B cell (primary cell): ENCODE measurements at regions not wholly inside any gene's neighbourhood (a gene's known extent, or its start where the extent isn't known, plus 50 kb on each side); places are given as distances from the start of the nearest gene placed in this dataset.

ENCODE experiments used
- ATAC-seq: fragments of 200-7000 bp; cut with Tn5 transposase; one replicate; pipeline ENCODE4 v1.10.0; 2021; ENCODE audit warnings: low read depth, mild to moderate bottlenecking, moderate number of reproducible peaks, moderate library complexity
- CTCF ChIA-PET: fragments of 350-600 bp; sonication (Branson Sonifier 250); formaldehyde crosslinking; loops from one replicate; lab custom pipeline; 2021; ENCODE audit warnings: antibody characterized with exemption, inconsistent platforms; lab: Charles Lee
- POLR2A ChIA-PET: fragments of 350-600 bp; sonication (Branson Sonifier 250); formaldehyde crosslinking; loops from one replicate; lab custom pipeline; 2021; ENCODE audit warnings: antibody characterized with exemption; lab: Charles Lee
- DNase-seq: peaks from one replicate; pipeline ENCODE4 v3.0.0; 2013
- H2AFZ ChIP-seq: 2 replicates; pipeline ENCODE4 v1.6.1; 2012; ENCODE audit warnings: mild to moderate bottlenecking, low read depth, low read length; ENCODE audit not compliant: insufficient read depth, poor library complexity, severe bottlenecking
- H3K27ac ChIP-seq, 2 donors: 1 replicate in 1 of 2; 2 replicates in 1 of 2; pipeline ENCODE4 v1.5.1; 2012 to 2013; ENCODE audit warnings: low read length in 2 of 2, mild to moderate bottlenecking in 2 of 2, moderate library complexity in 1 of 2
- H3K27me3 ChIP-seq, 4 experiments: fragments of 200-600 bp in 1 of 4; sonication (generic) in 1 of 4; replicated peaks in 1 of 4; 1 replicate in 2 of 4; 2 replicates in 2 of 4; pipeline versions ENCODE4 v1.6.1 to v1.7.0; 2013 to 2016; ENCODE audit warnings: low read length in 3 of 4, mild to moderate bottlenecking in 2 of 4, mixed read lengths in 1 of 4, moderate library complexity in 1 of 4; ENCODE audit not compliant: insufficient read depth in 4 of 4, control insufficient read depth in 3 of 4; ENCODE audit errors: control extremely low read depth in 1 of 4
- H3K36me3 ChIP-seq, 2 experiments: replicated peaks in 1 of 2; 1 replicate in 1 of 2; 2 replicates in 1 of 2; pipeline versions ENCODE4 v1.6.1 to v1.7.1; 2013; ENCODE audit warnings: low read length in 1 of 2; ENCODE audit not compliant: insufficient read depth in 2 of 2, control insufficient read depth in 1 of 2; ENCODE audit errors: control extremely low read depth in 1 of 2, extremely low read depth in 1 of 2
- H3K4me1 ChIP-seq, 2 donors: fragments of 200-600 bp in 1 of 2; sonication (generic) in 1 of 2; 1 replicate in 1 of 2; 2 replicates in 1 of 2; pipeline versions ENCODE4 v1.5.1 to v1.6.1; 2013 to 2017; ENCODE audit warnings: low read length in 2 of 2; ENCODE audit not compliant: control insufficient read depth in 2 of 2, insufficient read depth in 2 of 2
- H3K4me2 ChIP-seq: replicated peaks from 2 replicates; pipeline ENCODE3; 2012; ENCODE audit warnings: mild to moderate bottlenecking, low read depth, low read length; ENCODE audit not compliant: poor library complexity, severe bottlenecking
- H3K4me3 ChIP-seq, 5 experiments: fragments of 200-600 bp in 1 of 5; sonication (generic) in 1 of 5; 1 replicate in 3 of 5; 2 replicates in 2 of 5; pipeline versions ENCODE4 v1.5.1 to v1.7.0; 2011 to 2016; ENCODE audit warnings: low read length in 4 of 5, mild to moderate bottlenecking in 4 of 5, low read depth in 2 of 5, control low read depth in 1 of 5, moderate library complexity in 1 of 5; ENCODE audit not compliant: insufficient read depth in 1 of 5; ENCODE audit errors: control extremely low read depth in 1 of 5, extremely low read depth in 1 of 5
- H3K79me2 ChIP-seq: fragments of 200-600 bp; sonication (generic); one replicate; pipeline ENCODE4 v1.6.0; 2016; ENCODE audit warnings: low read length; ENCODE audit not compliant: control insufficient read depth, insufficient read depth
- H3K9ac ChIP-seq: fragments of 200-600 bp; sonication (generic); 2 replicates; pipeline ENCODE4 v1.6.1; 2017; ENCODE audit warnings: mild to moderate bottlenecking, low read length, moderate library complexity
- H3K9me3 ChIP-seq, 3 donors: one replicate each; pipeline versions ENCODE4 v1.6.1 to v1.7.1; 2013; ENCODE audit warnings: low read length in 2 of 3; ENCODE audit not compliant: control insufficient read depth in 2 of 3, insufficient read depth in 1 of 3; ENCODE audit errors: control extremely low read depth in 1 of 3
- H4K20me1 ChIP-seq: 2 replicates; pipeline ENCODE4 v1.6.0; 2012; ENCODE audit warnings: mild to moderate bottlenecking, low read length; ENCODE audit not compliant: insufficient read depth, control insufficient read depth, poor library complexity, severe bottlenecking
- H3K27ac Mint-ChIP-seq: one replicate; pipeline ENCODE4 v1.8.0; 2021; ENCODE audit warnings: mixed read lengths
- H3K27me3 Mint-ChIP-seq: one replicate; pipeline ENCODE4 v1.8.0; 2021; ENCODE audit warnings: mixed read lengths
- H3K4me1 Mint-ChIP-seq: one replicate; pipeline ENCODE4 v1.8.0; 2021; ENCODE audit warnings: mixed read lengths
- H3K4me3 Mint-ChIP-seq: one replicate; pipeline ENCODE4 v1.8.0; 2021; ENCODE audit warnings: mixed read lengths
- H3K9me3 Mint-ChIP-seq: one replicate; pipeline ENCODE4 v1.8.0; 2022; ENCODE audit warnings: mixed read lengths; ENCODE audit not compliant: insufficient read depth
- EZH2 ChIP-seq: IDR thresholded peaks from 2 replicates; pipeline ENCODE4 v1.6.1; 2012; ENCODE audit warnings: borderline replicate concordance, low read depth, mild to moderate bottlenecking, moderate library complexity, low read length; ENCODE audit not compliant: insufficient read depth, poor library complexity, severe bottlenecking
- WGBS: methylation state at CpG from one replicate; pipeline ENCODE4 v1.1.5; 2013; ENCODE audit warnings: missing lambda C conversion rate; ENCODE audit not compliant: insufficient coverage; 5-methylcytosine and 5-hydroxymethylcytosine counted together
- intact Hi-C: fragments of 100-400 bp; cut with micrococcal nuclease; formaldehyde crosslinking; loops from one replicate; pipeline ENCODE4 v1.10.0; 2022
- TF ChIP-seq, protein P1 (sequence below): fragments of 200-600 bp; IDR thresholded peaks from one replicate; pipeline ENCODE4 v1.8.0; 2022; ENCODE audit warnings: antibody characterized with exemption, mild to moderate bottlenecking

DNA sequence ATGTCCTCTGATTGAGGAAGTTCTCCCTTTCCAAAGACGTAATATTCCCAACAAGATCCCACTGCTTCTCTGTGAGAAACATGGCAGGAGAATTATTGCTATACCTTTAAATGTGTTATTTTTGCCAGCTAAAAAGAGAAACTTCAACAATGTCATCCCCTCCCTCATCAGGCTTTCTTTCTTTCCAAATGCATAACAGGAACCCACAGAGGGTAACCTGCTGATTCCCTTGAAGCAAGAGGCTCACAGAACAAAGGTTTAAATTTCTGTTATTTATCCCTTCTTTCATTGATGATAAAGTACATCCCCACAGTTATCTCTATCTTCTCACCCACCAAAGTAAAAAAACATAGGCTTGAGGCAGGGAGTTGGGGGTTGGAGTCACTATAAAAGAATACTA is 102.1 kb downstream of the SLC30A10 start:
- no peaks in the 10 kb centered on the region for H3K79me2 ChIP-seq
- ATAC-seq (no peak), DNase-seq (no peak)
- H2AFZ ChIP-seq = no peak overlapping the region
- TF ChIP-seq, protein P1, sequence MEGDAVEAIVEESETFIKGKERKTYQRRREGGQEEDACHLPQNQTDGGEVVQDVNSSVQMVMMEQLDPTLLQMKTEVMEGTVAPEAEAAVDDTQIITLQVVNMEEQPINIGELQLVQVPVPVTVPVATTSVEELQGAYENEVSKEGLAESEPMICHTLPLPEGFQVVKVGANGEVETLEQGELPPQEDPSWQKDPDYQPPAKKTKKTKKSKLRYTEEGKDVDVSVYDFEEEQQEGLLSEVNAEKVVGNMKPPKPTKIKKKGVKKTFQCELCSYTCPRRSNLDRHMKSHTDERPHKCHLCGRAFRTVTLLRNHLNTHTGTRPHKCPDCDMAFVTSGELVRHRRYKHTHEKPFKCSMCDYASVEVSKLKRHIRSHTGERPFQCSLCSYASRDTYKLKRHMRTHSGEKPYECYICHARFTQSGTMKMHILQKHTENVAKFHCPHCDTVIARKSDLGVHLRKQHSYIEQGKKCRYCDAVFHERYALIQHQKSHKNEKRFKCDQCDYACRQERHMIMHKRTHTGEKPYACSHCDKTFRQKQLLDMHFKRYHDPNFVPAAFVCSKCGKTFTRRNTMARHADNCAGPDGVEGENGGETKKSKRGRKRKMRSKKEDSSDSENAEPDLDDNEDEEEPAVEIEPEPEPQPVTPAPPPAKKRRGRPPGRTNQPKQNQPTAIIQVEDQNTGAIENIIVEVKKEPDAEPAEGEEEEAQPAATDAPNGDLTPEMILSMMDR = no peak
- TF ChIP-seq EZH2 = no peak
- WGBS = no CpG with 5 or more reads among the region's 1 CpG
- Mint-ChIP-seq H3K4me1 (no peaks in the 10 kb centered on the region), H3K27me3 (peaks cover 7% of the 10 kb centered on the region), H3K9me3 (no peaks in the 10 kb centered on the region), H3K27ac (no peak overlapping the region), H3K4me3 (no peak overlapping the region)
- POLR2A ChIA-PET = no interaction called here
- no peaks in the 10 kb centered on the region for H3K36me3 ChIP-seq
- H3K9me3 ChIP-seq = peaks cover 0 to 1% (median 0%) of the 10 kb centered on the region in 3 donors
- intact Hi-C loops = no loop called here
- H3K4me3 ChIP-seq = no peak overlapping the region
- H3K4me1 ChIP-seq = no peaks in the 10 kb centered on the region
- CTCF ChIA-PET = no interaction called here
- H3K4me2 ChIP-seq = no peak overlapping the region
- no peak overlapping the region for H3K27ac ChIP-seq
- no peaks in the 10 kb centered on the region for H3K27me3 ChIP-seq
- H3K9ac ChIP-seq = no peak overlapping the region
- no peaks in the 10 kb centered on the region for H4K20me1 ChIP-seq

DNA sequence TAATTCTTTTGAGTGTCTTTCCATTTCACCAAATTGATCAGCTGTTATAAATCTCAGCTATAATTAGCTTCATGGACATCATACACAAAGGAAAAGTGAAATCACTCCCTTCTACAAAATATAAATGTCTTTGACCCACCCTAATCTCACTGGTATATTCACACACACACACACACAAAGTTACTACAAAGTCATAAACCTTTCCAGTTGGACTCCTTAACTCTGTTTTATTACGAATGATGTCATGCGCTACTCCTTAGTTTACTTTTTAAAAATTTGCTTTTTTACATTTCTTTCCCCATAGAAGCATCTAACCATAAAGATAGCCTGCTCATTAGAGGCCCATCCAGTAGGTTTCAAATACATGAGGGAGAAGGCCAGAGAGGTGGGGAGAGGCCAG is 103.0 kb downstream of the SLC30A10 start:
- H3K27me3 Mint-ChIP-seq = peaks cover 7% of the 10 kb centered on the region
- Histone ChIP-seq H3K4me1 (no peaks in the 10 kb centered on the region), H3K27me3 (no peaks in the 10 kb centered on the region), H3K9ac (no peak overlapping the region), H3K9me3 (peaks cover 0 to 1% (median 0%) of the 10 kb centered on the region in 3 donors), H3K36me3 (no peaks in the 10 kb centered on the region), H3K79me2 (no peaks in the 10 kb centered on the region), H3K4me2 (no peak overlapping the region), H4K20me1 (no peaks in the 10 kb centered on the region), H3K4me3 (no peak overlapping the region), H3K27ac (no peak overlapping the region), H2AFZ (no peak overlapping the region)
- H3K9me3 Mint-ChIP-seq = no peaks in the 10 kb centered on the region
- ChIA-PET CTCF (no interaction called here), POLR2A (no interaction called here)
- WGBS = no CpG with 5 or more reads among the region's 2 CpGs
- intact Hi-C loops = no loop called here
- no peak overlapping the region for H3K4me3 Mint-ChIP-seq
- no peak for DNase-seq
- no peaks in the 10 kb centered on the region for H3K4me1 Mint-ChIP-seq
- no peak for TF ChIP-seq EZH2
- TF ChIP-seq, protein P1 = no peak
- ATAC-seq = no peak
- H3K27ac Mint-ChIP-seq = no peak overlapping the region
